ENCODE measurements at regions not wholly inside any gene's neighbourhood (a gene's known extent, or its start where the extent isn't known, plus 50 kb on each side); places are given as distances from the start of the nearest gene placed in this dataset.

DNA sequence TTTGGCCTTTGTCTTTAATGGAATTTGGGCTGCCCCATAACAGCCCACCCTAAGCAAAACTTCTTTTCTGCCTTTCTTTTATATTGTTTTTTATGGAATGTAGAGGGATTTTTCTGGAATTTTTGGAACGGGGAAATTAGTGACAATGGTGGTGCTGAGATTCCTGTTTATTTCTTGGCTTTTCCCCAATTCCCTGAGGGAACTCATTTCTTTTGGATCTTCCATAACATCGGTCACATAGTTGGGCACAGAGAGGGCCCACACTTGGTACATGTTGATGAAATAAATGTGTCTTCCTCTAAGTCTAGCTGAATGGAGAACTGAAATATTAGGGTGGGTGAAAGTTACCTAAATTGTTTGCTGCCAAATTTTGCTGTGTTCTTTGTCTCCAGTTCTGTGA lies 191.6 kb upstream of the TNP1 start:
- H3K36me3 ChIP-seq (ENCODE audit: control insufficient read depth, insufficient read depth, low read length) = no peaks in the 10 kb centered on the region
- H3K4me3 ChIP-seq (ENCODE audit: low read depth, low read length) = no peak overlapping the region
- ChIA-PET POLR2A (no interaction called here), CTCF (no interaction called here)
- TF ChIP-seq, protein P1, sequence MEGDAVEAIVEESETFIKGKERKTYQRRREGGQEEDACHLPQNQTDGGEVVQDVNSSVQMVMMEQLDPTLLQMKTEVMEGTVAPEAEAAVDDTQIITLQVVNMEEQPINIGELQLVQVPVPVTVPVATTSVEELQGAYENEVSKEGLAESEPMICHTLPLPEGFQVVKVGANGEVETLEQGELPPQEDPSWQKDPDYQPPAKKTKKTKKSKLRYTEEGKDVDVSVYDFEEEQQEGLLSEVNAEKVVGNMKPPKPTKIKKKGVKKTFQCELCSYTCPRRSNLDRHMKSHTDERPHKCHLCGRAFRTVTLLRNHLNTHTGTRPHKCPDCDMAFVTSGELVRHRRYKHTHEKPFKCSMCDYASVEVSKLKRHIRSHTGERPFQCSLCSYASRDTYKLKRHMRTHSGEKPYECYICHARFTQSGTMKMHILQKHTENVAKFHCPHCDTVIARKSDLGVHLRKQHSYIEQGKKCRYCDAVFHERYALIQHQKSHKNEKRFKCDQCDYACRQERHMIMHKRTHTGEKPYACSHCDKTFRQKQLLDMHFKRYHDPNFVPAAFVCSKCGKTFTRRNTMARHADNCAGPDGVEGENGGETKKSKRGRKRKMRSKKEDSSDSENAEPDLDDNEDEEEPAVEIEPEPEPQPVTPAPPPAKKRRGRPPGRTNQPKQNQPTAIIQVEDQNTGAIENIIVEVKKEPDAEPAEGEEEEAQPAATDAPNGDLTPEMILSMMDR (IDR thresholded peaks at IDR 0.05; ENCODE audit: insufficient read depth, low read depth, low read length) = no peak
- DNase-seq (ENCODE audit: low read depth) = no peak
- no peaks in the 10 kb centered on the region for H3K27me3 ChIP-seq (ENCODE audit: control insufficient read depth, insufficient read depth, low read length)

DNA sequence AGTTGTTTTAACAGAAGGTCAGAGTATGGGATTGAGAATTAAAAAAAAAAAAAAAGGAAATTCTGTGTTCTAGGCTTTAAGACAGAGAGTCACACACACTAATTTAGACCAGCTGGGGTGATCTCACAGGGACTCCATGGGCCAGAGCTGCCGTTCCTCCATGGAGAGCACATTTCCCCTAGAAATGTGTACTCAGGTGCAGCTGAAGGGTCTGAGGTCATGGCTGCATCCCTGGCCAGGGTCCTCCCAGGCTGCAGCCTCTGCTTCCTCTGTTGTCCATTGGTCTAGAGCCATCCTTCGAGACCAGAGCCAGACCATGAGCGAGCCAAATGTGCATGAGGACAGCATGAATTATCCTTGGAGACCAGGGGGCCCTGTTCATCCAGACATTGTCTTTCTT lies 190.1 kb upstream of the TNP1 start:
- TF ChIP-seq, protein P1 (IDR thresholded peaks at IDR 0.05; ENCODE audit: insufficient read depth, low read depth, low read length) = no peak
- H3K36me3 ChIP-seq (ENCODE audit: control insufficient read depth, insufficient read depth, low read length) = no peaks in the 10 kb centered on the region
- ChIA-PET CTCF (interaction anchor here (0.8 to 2.0 kb wide), 2 partner anchors 116 to 352 kb away, joined by 3 to 5 read pairs; no protein-coding TSS in a partner anchor), POLR2A (no interaction called here)
- H3K27me3 ChIP-seq (ENCODE audit: control insufficient read depth, insufficient read depth, low read length) = no peaks in the 10 kb centered on the region
- no peak for DNase-seq (ENCODE audit: low read depth)
- H3K4me3 ChIP-seq (ENCODE audit: low read depth, low read length) = no peak overlapping the region

DNA sequence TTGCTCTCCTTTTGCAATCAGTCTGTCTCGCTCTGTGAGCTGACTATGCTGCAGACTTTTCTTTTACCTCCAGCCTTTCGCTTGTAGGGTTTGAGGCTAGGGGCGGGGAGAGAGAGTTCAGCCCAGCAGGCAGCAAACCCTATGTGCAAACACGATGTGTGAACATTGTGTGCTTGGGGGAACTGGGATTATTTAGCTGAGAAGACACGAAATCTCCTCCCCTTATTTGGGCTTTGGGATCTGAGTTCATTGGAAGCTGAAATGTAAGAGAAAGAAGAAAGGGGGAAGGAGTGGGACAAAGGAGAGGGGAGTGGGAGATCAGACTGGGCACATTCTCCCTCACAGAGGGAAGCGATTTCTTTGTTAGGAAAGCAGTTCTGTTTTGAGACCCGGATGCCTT lies 189.6 kb upstream of the TNP1 start:
- Histone ChIP-seq H3K4me3 (ENCODE audit: low read depth, low read length) (no peak overlapping the region), H3K36me3 (ENCODE audit: control insufficient read depth, insufficient read depth, low read length) (no peaks in the 10 kb centered on the region), H3K27me3 (ENCODE audit: control insufficient read depth, insufficient read depth, low read length) (no peaks in the 10 kb centered on the region)
- no peak for DNase-seq (ENCODE audit: low read depth)
- TF ChIP-seq, protein P1 (IDR thresholded peaks at IDR 0.05; ENCODE audit: insufficient read depth, low read depth, low read length) = no peak
- CTCF ChIA-PET = interaction anchor here (0.8 to 2.0 kb wide), 3 partner anchors 16 to 351 kb away, joined by 3 to 5 read pairs (median 3); no protein-coding TSS in a partner anchor
- POLR2A ChIA-PET = no interaction called here

DNA sequence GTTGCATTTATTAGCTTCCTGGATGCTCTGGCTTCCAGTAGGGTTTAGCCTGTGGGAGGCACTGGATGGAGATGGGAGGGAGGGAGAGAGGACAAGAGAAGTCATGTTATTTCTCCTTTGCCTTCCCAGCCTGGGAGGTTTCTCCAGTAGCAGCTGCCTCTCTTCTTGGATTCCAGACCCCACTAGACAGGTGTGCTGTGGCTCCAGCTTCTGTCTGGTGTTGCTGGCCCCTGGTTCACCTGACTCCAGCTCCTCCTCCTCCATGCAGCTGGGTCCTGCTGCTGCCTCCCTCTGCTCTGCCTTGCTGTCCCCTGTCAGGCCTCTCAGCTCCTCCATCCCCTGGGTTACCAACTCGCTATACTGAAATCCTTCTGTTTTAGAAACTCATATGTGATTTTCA lies 188.9 kb upstream of the TNP1 start:
- CTCF ChIA-PET = interaction anchor here (1.2 to 2.0 kb wide), 2 partner anchors 16 to 117 kb away, joined by 3 to 5 read pairs; no protein-coding TSS in a partner anchor

DNA sequence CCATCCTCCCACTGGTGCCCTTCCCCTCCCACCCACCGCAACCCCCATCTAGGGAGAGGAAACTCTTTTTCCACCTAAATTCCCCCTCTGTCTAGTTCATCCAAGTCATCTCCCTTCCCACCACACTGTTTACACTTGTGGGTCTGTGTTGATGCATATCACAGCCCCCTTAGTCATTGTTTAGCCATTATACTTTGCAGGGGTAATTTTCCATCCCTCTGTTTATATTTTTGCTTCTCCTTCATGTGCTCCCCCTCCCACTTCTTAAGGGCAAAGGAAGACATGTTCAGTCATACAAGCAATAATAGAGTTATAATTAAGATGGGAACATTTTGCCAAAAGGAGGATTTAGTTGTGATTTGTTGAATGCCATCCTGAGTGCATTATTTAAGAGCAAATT lies 187.8 kb upstream of the TNP1 start:
- Histone ChIP-seq H3K36me3 (ENCODE audit: control insufficient read depth, insufficient read depth, low read length) (no peaks in the 10 kb centered on the region), H3K27me3 (ENCODE audit: control insufficient read depth, insufficient read depth, low read length) (no peaks in the 10 kb centered on the region), H3K4me3 (ENCODE audit: low read depth, low read length) (no peak overlapping the region)
- ChIA-PET POLR2A (no interaction called here), CTCF (interaction anchor here (1.0 to 1.9 kb wide), 2 partner anchors 11 to 352 kb away, joined by 3 to 7 read pairs; partner anchors contain the start of gene IGFBP5)
- DNase-seq (ENCODE audit: low read depth) = no peak
- TF ChIP-seq, protein P1 (IDR thresholded peaks at IDR 0.05; ENCODE audit: insufficient read depth, low read depth, low read length) = no peak

More for the DNA sequence above, 188.9 kb upstream of the TNP1 start:
- POLR2A ChIA-PET = no interaction called here
- H3K36me3 ChIP-seq (ENCODE audit: control insufficient read depth, insufficient read depth, low read length) = no peaks in the 10 kb centered on the region
- TF ChIP-seq, protein P1 (IDR thresholded peaks at IDR 0.05; ENCODE audit: insufficient read depth, low read depth, low read length) = no peak
- no peak for DNase-seq (ENCODE audit: low read depth)
- no peak overlapping the region for H3K4me3 ChIP-seq (ENCODE audit: low read depth, low read length)
- no peaks in the 10 kb centered on the region for H3K27me3 ChIP-seq (ENCODE audit: control insufficient read depth, insufficient read depth, low read length)

Data from BJ (cell line).